ENCODE measurements at regions not wholly inside any gene's neighbourhood (a gene's known extent, or its start where the extent isn't known, plus 50 kb on each side); places are given as distances from the start of the nearest gene placed in this dataset.

GRCh38 chr6:19524366-19525186, 312.6 kb upstream of the ID4 start:
- Histone ChIP-seq H3K27ac (no peak overlapping the region), H3K4me1 (no peaks in the 10 kb centered on the region), H3K36me3 (replicated peaks in 1 of 2; ENCODE audit: insufficient read depth in 1 of 2, low read depth in 2 of 2) (no peaks in the 10 kb centered on the region), H3K27me3 (no peaks in the 10 kb centered on the region), H3K4me3 (no peak overlapping the region), H3K9me3 (no peaks in the 10 kb centered on the region)
- 51 to 53% methylated on average over 2 of the region's 2 CpGs for WGBS, 2 donors
- ATAC-seq: no peak
- intact Hi-C loops (cut with DNase I): no loop called here
- TF ChIP-seq CTCF (IDR thresholded peaks at IDR 0.05) (no peak), POLR2A (IDR thresholded peaks at IDR 0.05) (no peak)
- no peak for DNase-seq

- ATAC-seq (no peak), DNase-seq (no peak)
- WGBS, 2 donors: 64 to 77% methylated on average over 3 of the region's 3 CpGs
- H3K9me3 ChIP-seq: no peaks in the 10 kb centered on the region
- H3K27me3 ChIP-seq: no peaks in the 10 kb centered on the region
- no peak for TF ChIP-seq CTCF (IDR thresholded peaks at IDR 0.05)
- TF ChIP-seq POLR2A (IDR thresholded peaks at IDR 0.05): no peak
- intact Hi-C loops (cut with DNase I): no loop called here
- no peak overlapping the region for H3K27ac ChIP-seq
- no peak overlapping the region for H3K4me3 ChIP-seq
- no peaks in the 10 kb centered on the region for H3K36me3 ChIP-seq (replicated peaks in 1 of 2; ENCODE audit: insufficient read depth in 1 of 2, low read depth in 2 of 2)
- H3K4me1 ChIP-seq: no peaks in the 10 kb centered on the region
These were observed 311.5 kb upstream of the ID4 start for GRCh38 chr6:19525673-19526072.

GRCh38 chr6:19530188-19530587, 307.0 kb upstream of the ID4 start:
- intact Hi-C loops (cut with DNase I): no loop called here
- WGBS, 2 donors: 69 to 74% methylated on average over 1 of the region's 1 CpG
- DNase-seq (no peak), ATAC-seq (no peak)
- TF ChIP-seq POLR2A (IDR thresholded peaks at IDR 0.05): no peak
- no peak for TF ChIP-seq CTCF (IDR thresholded peaks at IDR 0.05)
- H3K4me3 ChIP-seq: no peak overlapping the region
- no peak overlapping the region for H3K27ac ChIP-seq
- no peaks in the 10 kb centered on the region for H3K9me3 ChIP-seq
- no peaks in the 10 kb centered on the region for H3K36me3 ChIP-seq (replicated peaks in 1 of 2; ENCODE audit: insufficient read depth in 1 of 2, low read depth in 2 of 2)
- H3K27me3 ChIP-seq: no peaks in the 10 kb centered on the region
- no peaks in the 10 kb centered on the region for H3K4me1 ChIP-seq

GRCh38 chr6:19535351-19535750, 301.8 kb upstream of the ID4 start:
- intact Hi-C loops (cut with DNase I): no loop called here
- Histone ChIP-seq H3K4me3 (no peak overlapping the region), H3K27ac (no peak overlapping the region), H3K36me3 (replicated peaks in 1 of 2; ENCODE audit: insufficient read depth in 1 of 2, low read depth in 2 of 2) (no peaks in the 10 kb centered on the region), H3K9me3 (no peaks in the 10 kb centered on the region), H3K27me3 (no peaks in the 10 kb centered on the region), H3K4me1 (peaks cover 9% of the 10 kb centered on the region)
- peak in 2 of 4 donors; percentile 14 to 15 for DNase-seq
- TF ChIP-seq CTCF (IDR thresholded peaks at IDR 0.05) (no peak), POLR2A (IDR thresholded peaks at IDR 0.05) (no peak)
- ATAC-seq: no peak
- WGBS, 2 donors: 14 to 18% methylated on average over 2 of the region's 2 CpGs

- WGBS, 2 donors: 63 to 79% methylated on average over 3 of the region's 3 CpGs
- H3K36me3 ChIP-seq (replicated peaks in 1 of 2; ENCODE audit: insufficient read depth in 1 of 2, low read depth in 2 of 2): no peaks in the 10 kb centered on the region
- TF ChIP-seq CTCF (IDR thresholded peaks at IDR 0.05) (no peak), POLR2A (IDR thresholded peaks at IDR 0.05) (no peak)
- DNase-seq: no peak
- H3K4me1 ChIP-seq: peaks cover 9% of the 10 kb centered on the region
- intact Hi-C loops (cut with DNase I): no loop called here
- no peak for ATAC-seq
- no peak overlapping the region for H3K27ac ChIP-seq
- no peaks in the 10 kb centered on the region for H3K9me3 ChIP-seq
- H3K4me3 ChIP-seq: no peak overlapping the region
- H3K27me3 ChIP-seq: no peaks in the 10 kb centered on the region
These were observed 300.3 kb upstream of the ID4 start for GRCh38 chr6:19536838-19537237.
